Progenitor cell of endocrine pancreas (in vitro differentiated cells): ENCODE measurements at regions not wholly inside any gene's neighbourhood (a gene's known extent, or its start where the extent isn't known, plus 50 kb on each side); places are given as distances from the start of the nearest gene placed in this dataset.

Source experiments
- DNase-seq: peaks from one replicate; pipeline ENCODE4 v3.0.0; 2021; ENCODE audit warnings: low spot score; ENCODE audit not compliant: unreplicated experiment
- H3K27ac Mint-ChIP-seq: 2 replicates; pipeline ENCODE4 v1.8.0; 2021; ENCODE audit warnings: mild to moderate bottlenecking, moderate library complexity, mixed read lengths
- H3K27me3 Mint-ChIP-seq: 2 replicates; pipeline ENCODE4 v1.8.0; 2021; ENCODE audit warnings: mixed read lengths
- H3K36me3 Mint-ChIP-seq: 2 replicates; pipeline ENCODE4 v1.8.0; 2022; ENCODE audit warnings: mixed read lengths; ENCODE audit not compliant: insufficient read depth
- H3K4me1 Mint-ChIP-seq: 2 replicates; pipeline ENCODE4 v1.8.0; 2021; ENCODE audit warnings: low read depth, mixed read lengths
- H3K4me3 Mint-ChIP-seq: 2 replicates; pipeline ENCODE4 v1.8.0; 2021; ENCODE audit warnings: low read depth, mild to moderate bottlenecking, moderate library complexity, mixed read lengths
- H3K9me3 Mint-ChIP-seq: 2 replicates; pipeline ENCODE4 v1.8.0; 2021; ENCODE audit warnings: low read depth, mixed read lengths
- TF ChIP-seq, protein P1 (sequence below): fragments of 200-600 bp; sonication (generic); IDR thresholded peaks from one replicate; pipeline ENCODE4 v1.5.0; 2021; ENCODE audit warnings: antibody characterized with exemption, mild to moderate bottlenecking; ENCODE audit not compliant: unreplicated experiment

- TF ChIP-seq, protein P1, sequence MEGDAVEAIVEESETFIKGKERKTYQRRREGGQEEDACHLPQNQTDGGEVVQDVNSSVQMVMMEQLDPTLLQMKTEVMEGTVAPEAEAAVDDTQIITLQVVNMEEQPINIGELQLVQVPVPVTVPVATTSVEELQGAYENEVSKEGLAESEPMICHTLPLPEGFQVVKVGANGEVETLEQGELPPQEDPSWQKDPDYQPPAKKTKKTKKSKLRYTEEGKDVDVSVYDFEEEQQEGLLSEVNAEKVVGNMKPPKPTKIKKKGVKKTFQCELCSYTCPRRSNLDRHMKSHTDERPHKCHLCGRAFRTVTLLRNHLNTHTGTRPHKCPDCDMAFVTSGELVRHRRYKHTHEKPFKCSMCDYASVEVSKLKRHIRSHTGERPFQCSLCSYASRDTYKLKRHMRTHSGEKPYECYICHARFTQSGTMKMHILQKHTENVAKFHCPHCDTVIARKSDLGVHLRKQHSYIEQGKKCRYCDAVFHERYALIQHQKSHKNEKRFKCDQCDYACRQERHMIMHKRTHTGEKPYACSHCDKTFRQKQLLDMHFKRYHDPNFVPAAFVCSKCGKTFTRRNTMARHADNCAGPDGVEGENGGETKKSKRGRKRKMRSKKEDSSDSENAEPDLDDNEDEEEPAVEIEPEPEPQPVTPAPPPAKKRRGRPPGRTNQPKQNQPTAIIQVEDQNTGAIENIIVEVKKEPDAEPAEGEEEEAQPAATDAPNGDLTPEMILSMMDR = no peak
These were observed 65.0 kb upstream of the DISP3 start for GRCh38 chr1:11413986-11414391.

DNA sequence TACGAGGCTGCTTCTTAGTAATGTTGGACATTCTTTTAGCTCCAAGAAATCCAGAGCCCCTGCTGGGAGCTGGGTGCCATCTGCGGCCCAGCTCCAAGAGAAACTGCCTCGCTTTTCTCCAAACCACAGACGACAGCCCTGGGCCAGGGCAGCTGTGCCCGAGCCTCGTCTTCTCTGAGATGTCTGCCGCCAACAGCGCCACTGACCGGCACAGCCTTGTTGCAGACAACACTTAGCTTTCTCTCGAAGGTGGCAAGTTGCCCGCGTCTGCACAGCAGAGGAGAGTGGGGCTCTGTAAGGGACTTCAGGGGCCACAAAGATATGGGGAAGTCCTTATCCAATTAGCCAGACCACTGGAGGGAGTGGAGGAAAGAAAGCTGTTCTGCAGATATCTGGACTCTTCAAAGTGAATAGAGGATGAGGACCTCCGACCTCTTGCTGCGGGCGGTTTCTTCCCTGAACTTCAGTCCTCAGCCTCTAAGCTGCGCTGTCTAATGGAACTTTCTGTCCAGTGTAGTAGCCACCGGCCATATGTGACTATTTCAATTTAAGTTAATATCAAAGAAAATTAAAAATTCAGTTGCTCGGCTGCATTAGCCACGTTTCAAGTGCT is 63.9 kb upstream of the DISP3 start:
- DNase-seq = no peak
- Mint-ChIP-seq H3K4me1 (peaks cover 4% of the 10 kb centered on the region), H3K27me3 (peaks cover 12% of the 10 kb centered on the region), H3K4me3 (no peak overlapping the region), H3K27ac (no peak overlapping the region), H3K36me3 (no peaks in the 10 kb centered on the region), H3K9me3 (no peaks in the 10 kb centered on the region)
- TF ChIP-seq, protein P1 = no peak

More at GRCh38 chr1:11413986-11414391, 65.0 kb upstream of the DISP3 start:
- H3K36me3 Mint-ChIP-seq = no peaks in the 10 kb centered on the region
- no peak overlapping the region for H3K27ac Mint-ChIP-seq
- no peak overlapping the region for H3K4me3 Mint-ChIP-seq
- no peaks in the 10 kb centered on the region for H3K9me3 Mint-ChIP-seq
- no peak for DNase-seq
- peaks cover 11% of the 10 kb centered on the region for H3K27me3 Mint-ChIP-seq
- peaks cover 4% of the 10 kb centered on the region for H3K4me1 Mint-ChIP-seq

DNA sequence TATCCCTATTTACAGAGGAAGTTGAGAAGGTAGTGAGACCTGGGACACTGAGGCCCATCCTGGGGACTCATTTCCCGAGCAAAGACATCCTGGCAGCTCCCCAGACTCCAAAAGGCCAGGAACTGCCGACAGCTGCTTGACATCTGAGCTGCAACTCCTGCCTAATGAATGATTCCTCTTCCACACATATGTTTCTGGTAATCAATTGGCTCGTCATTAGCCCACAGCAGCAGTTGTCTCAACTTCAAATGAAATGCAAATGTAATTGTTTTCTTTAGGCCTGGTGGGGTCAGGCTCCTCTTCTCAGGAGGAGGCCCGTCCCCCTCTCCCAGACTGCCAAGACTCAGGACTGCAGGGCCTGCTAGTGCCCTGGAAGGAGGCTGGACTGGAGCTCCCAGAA is 61.8 kb upstream of the DISP3 start:
- Mint-ChIP-seq H3K27me3 (peaks cover 5% of the 10 kb centered on the region), H3K9me3 (no peaks in the 10 kb centered on the region), H3K27ac (no peak overlapping the region), H3K4me1 (peaks cover 4% of the 10 kb centered on the region), H3K36me3 (no peaks in the 10 kb centered on the region), H3K4me3 (no peak overlapping the region)
- TF ChIP-seq, protein P1 = no peak
- no peak for DNase-seq

DNA sequence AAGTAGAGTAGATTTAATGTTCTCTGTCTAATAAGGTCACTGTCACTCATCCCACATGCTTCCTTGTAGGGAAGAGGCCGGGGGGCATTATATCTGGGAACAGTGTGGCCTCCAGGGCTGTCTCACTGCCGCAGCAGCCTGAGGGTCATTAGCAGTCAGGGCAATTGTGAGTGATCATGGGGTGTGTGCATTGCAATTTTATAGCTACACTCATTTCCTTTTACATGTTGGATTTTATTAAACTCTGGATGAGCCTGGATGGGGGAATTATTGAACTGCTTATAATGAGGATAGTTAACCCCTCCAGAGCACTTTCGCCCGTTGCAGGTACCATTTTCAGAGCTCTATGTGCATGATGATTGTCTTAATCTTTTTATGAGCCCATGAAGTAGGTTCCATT is 60.9 kb upstream of the DISP3 start:
- Mint-ChIP-seq H3K4me3 (no peak overlapping the region), H3K9me3 (no peaks in the 10 kb centered on the region), H3K4me1 (peaks cover 4% of the 10 kb centered on the region), H3K27me3 (peaks cover 5% of the 10 kb centered on the region), H3K36me3 (no peaks in the 10 kb centered on the region), H3K27ac (no peak overlapping the region)
- TF ChIP-seq, protein P1 = no peak
- no peak for DNase-seq

GRCh38 chr1:11421443-11421842 is 57.5 kb upstream of the DISP3 start:
- H3K27me3 Mint-ChIP-seq = peaks cover 5% of the 10 kb centered on the region
- no peak for DNase-seq
- H3K9me3 Mint-ChIP-seq = no peaks in the 10 kb centered on the region
- H3K36me3 Mint-ChIP-seq = no peaks in the 10 kb centered on the region
- no peaks in the 10 kb centered on the region for H3K4me1 Mint-ChIP-seq
- peak overlapping the region; percentile 54 for H3K27ac Mint-ChIP-seq
- no peak overlapping the region for H3K4me3 Mint-ChIP-seq
- TF ChIP-seq, protein P1 = no peak
